BLaER1 (cell line): ENCODE measurements at regions not wholly inside any gene's neighbourhood (a gene's known extent, or its start where the extent isn't known, plus 50 kb on each side); places are given as distances from the start of the nearest gene placed in this dataset.

Experiments used
- H3K27ac ChIP-seq: shearing (Covaris generic); formaldehyde crosslinking; 2 replicates; pipeline ENCODE4 v1.8.1; 2022
- H3K27me3 ChIP-seq: shearing (Covaris generic); formaldehyde crosslinking; 2 replicates; pipeline ENCODE4 v1.8.1; 2022
- H3K36me3 ChIP-seq: shearing (Covaris generic); formaldehyde crosslinking; 2 replicates; pipeline ENCODE4 v1.8.1; 2022
- H3K4me1 ChIP-seq: shearing (Covaris generic); formaldehyde crosslinking; 2 replicates; pipeline ENCODE4 v1.8.1; 2022
- H3K4me2 ChIP-seq: shearing (Covaris generic); formaldehyde crosslinking; 2 replicates; pipeline ENCODE4 v1.8.1; 2022
- H3K4me3 ChIP-seq: shearing (Covaris generic); formaldehyde crosslinking; 2 replicates; pipeline ENCODE4 v1.8.1; 2022
- H3K9ac ChIP-seq: shearing (Covaris generic); formaldehyde crosslinking; 2 replicates; pipeline ENCODE4 v1.8.1; 2022
- H3K9me3 ChIP-seq: shearing (Covaris generic); formaldehyde crosslinking; 2 replicates; pipeline ENCODE4 v1.8.1; 2022
- H4K20me1 ChIP-seq: shearing (Covaris generic); formaldehyde crosslinking; 2 replicates; pipeline ENCODE4 v1.8.1; 2022
- Cebpa-rat ChIP-seq: shearing (Covaris generic); IDR thresholded peaks from 2 replicates; pipeline ENCODE4 v1.8.1; 2022

GRCh38 chr12:34294671-34295365, 272.5 kb downstream of the ALG10 start:
- no peaks in the 10 kb centered on the region for H3K27me3 ChIP-seq
- H3K9ac ChIP-seq: no peak overlapping the region
- no peak overlapping the region for H3K27ac ChIP-seq
- no peaks in the 10 kb centered on the region for H3K36me3 ChIP-seq
- no peak for TF ChIP-seq Cebpa-rat
- no peaks in the 10 kb centered on the region for H3K4me1 ChIP-seq
- no peak overlapping the region for H3K4me2 ChIP-seq
- H3K4me3 ChIP-seq: no peak overlapping the region
- peaks cover 100% of the 10 kb centered on the region for H3K9me3 ChIP-seq
- H4K20me1 ChIP-seq: no peaks in the 10 kb centered on the region

DNA sequence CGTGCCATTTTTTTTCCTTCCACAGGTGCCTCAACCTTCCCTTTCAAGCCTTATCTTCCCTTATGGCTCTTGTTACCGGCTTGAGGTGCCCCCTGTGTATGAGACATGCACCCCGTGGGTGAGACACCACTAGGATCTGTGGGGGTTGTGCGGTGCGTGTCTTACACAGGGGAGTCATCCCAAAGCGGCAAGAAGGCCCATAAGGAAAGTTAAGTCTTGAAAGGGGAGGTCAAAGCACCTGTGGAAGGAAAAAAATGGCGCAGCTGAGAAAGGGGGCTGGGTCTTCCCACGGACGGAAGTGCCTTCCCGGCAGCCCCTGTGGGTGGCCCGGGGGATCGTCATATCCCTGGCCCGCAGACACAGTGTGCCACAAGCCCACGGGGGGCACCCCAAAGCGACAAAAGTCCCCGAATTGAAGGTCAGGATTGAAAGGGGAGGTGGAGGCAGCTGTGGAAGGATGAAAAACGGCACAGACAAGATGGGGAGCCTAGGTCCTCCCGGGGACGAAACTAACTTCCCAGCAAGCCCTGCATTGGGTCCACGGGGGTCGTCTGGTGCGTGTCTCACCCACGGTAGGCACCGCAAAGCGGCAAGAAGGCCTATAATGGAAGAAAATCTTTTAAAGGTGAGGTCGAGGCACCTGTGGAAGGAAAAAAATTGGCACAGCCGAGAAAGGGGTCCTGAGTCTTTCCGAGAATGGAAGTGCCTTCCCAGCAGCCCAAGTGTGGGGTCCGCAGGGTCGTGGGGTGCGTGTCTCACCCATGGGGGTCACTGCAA, 273.3 kb downstream of the ALG10 start:
- Histone ChIP-seq H3K4me2 (no peak overlapping the region), H3K27me3 (no peaks in the 10 kb centered on the region), H3K4me1 (no peaks in the 10 kb centered on the region), H3K9me3 (peaks cover 100% of the 10 kb centered on the region), H3K4me3 (no peak overlapping the region), H4K20me1 (no peaks in the 10 kb centered on the region), H3K9ac (no peak overlapping the region), H3K36me3 (no peaks in the 10 kb centered on the region), H3K27ac (no peak overlapping the region)
- no peak for TF ChIP-seq Cebpa-rat

GRCh38 chr12:34296143-34297041, 274.1 kb downstream of the ALG10 start:
- Histone ChIP-seq H3K36me3 (no peaks in the 10 kb centered on the region), H3K4me2 (no peak overlapping the region), H4K20me1 (no peaks in the 10 kb centered on the region), H3K27ac (no peak overlapping the region), H3K9ac (no peak overlapping the region), H3K4me1 (no peaks in the 10 kb centered on the region), H3K4me3 (no peak overlapping the region), H3K27me3 (no peaks in the 10 kb centered on the region), H3K9me3 (peaks cover 100% of the 10 kb centered on the region)
- no peak for TF ChIP-seq Cebpa-rat

- Histone ChIP-seq H4K20me1 (no peaks in the 10 kb centered on the region), H3K27me3 (no peaks in the 10 kb centered on the region)
- TF ChIP-seq Cebpa-rat: no peak
These were observed 275.0 kb downstream of the ALG10 start for GRCh38 chr12:34297126-34297789.

GRCh38 chr12:34297790-34298164, 275.5 kb downstream of the ALG10 start:
- Histone ChIP-seq H3K4me1 (no peaks in the 10 kb centered on the region), H3K9me3 (peaks cover 100% of the 10 kb centered on the region), H3K4me3 (no peak overlapping the region), H3K27ac (no peak overlapping the region), H3K36me3 (no peaks in the 10 kb centered on the region), H3K27me3 (no peaks in the 10 kb centered on the region), H3K4me2 (no peak overlapping the region), H3K9ac (no peak overlapping the region), H4K20me1 (no peaks in the 10 kb centered on the region)
- no peak for TF ChIP-seq Cebpa-rat

More at GRCh38 chr12:34297126-34297789, 275.0 kb downstream of the ALG10 start:
- Histone ChIP-seq H3K4me1 (no peaks in the 10 kb centered on the region), H3K9me3 (peaks cover 100% of the 10 kb centered on the region), H3K36me3 (no peaks in the 10 kb centered on the region), H3K9ac (no peak overlapping the region), H3K4me2 (no peak overlapping the region), H3K4me3 (0 out of 2 replicates have a peak overlapping the region, but pooled peaks have one; percentile 15), H3K27ac (no peak overlapping the region)

GRCh38 chr12:34298176-34298970, 276.1 kb downstream of the ALG10 start:
- no peak overlapping the region for H3K27ac ChIP-seq
- no peak for TF ChIP-seq Cebpa-rat
- H3K4me2 ChIP-seq: no peak overlapping the region
- no peaks in the 10 kb centered on the region for H4K20me1 ChIP-seq
- H3K36me3 ChIP-seq: no peaks in the 10 kb centered on the region
- peaks cover 100% of the 10 kb centered on the region for H3K9me3 ChIP-seq
- no peaks in the 10 kb centered on the region for H3K4me1 ChIP-seq
- no peak overlapping the region for H3K4me3 ChIP-seq
- H3K27me3 ChIP-seq: no peaks in the 10 kb centered on the region
- no peak overlapping the region for H3K9ac ChIP-seq

- Histone ChIP-seq H3K4me2 (no peak overlapping the region), H3K27ac (no peak overlapping the region), H3K9me3 (peaks cover 100% of the 10 kb centered on the region), H3K4me1 (no peaks in the 10 kb centered on the region), H3K4me3 (no peak overlapping the region), H4K20me1 (no peaks in the 10 kb centered on the region), H3K27me3 (no peaks in the 10 kb centered on the region), H3K9ac (no peak overlapping the region), H3K36me3 (no peaks in the 10 kb centered on the region)
- no peak for TF ChIP-seq Cebpa-rat
These were observed 276.9 kb downstream of the ALG10 start for GRCh38 chr12:34298971-34299801.

DNA sequence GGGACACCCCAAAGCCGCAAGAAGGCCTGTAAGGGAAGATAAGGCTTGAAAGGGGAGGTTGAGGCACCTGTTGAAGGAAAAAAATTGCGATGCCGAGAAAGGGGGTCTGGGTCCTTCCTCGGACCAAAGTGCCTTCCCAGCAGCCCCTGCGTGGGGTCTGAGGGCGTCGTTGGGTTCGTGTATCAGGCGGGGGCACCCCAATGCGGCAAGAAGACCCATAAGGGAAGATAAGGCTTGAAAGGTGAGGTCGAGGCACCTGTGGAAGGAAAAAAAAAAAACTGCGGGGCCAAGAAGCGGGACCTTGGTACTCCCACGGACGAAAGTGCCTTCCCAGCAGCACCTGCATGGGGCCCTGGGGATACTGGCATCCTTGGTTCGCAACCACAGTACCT, 277.5 kb downstream of the ALG10 start:
- peaks cover 100% of the 10 kb centered on the region for H3K9me3 ChIP-seq
- no peaks in the 10 kb centered on the region for H3K27me3 ChIP-seq

More for the DNA sequence above, 277.5 kb downstream of the ALG10 start:
- Histone ChIP-seq H3K9ac (no peak overlapping the region), H3K4me2 (no peak overlapping the region), H3K4me3 (no peak overlapping the region), H3K4me1 (no peaks in the 10 kb centered on the region), H3K27ac (no peak overlapping the region), H3K36me3 (no peaks in the 10 kb centered on the region), H4K20me1 (no peaks in the 10 kb centered on the region)
- no peak for TF ChIP-seq Cebpa-rat
